ENCODE measurements at regions not wholly inside any gene's neighbourhood (a gene's known extent, or its start where the extent isn't known, plus 50 kb on each side); places are given as distances from the start of the nearest gene placed in this dataset.

DNA sequence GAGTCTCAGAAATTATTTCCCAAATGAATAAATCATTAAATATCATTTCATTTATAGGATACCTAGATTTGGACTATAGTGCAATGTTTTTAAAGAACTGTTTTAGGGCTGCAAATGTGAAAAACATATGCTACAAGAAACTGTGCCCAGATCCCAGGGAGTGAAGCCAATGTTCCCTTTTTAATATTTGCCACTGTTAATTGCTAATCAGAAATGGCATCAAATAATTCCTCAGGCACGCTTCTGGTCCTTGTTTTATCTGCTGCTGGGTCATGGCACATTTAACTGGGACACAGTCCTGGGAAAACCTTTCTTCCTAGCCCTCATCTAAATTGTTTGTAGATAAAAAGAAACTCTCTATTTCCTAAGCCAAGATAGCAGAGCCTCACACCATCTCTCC is 79.3 kb upstream of the CNTNAP4 start:
- no peak overlapping the region for H3K27ac ChIP-seq (ENCODE audit: low read length)
- no peaks in the 10 kb centered on the region for H3K9me3 ChIP-seq (ENCODE audit: low read length)

DNA sequence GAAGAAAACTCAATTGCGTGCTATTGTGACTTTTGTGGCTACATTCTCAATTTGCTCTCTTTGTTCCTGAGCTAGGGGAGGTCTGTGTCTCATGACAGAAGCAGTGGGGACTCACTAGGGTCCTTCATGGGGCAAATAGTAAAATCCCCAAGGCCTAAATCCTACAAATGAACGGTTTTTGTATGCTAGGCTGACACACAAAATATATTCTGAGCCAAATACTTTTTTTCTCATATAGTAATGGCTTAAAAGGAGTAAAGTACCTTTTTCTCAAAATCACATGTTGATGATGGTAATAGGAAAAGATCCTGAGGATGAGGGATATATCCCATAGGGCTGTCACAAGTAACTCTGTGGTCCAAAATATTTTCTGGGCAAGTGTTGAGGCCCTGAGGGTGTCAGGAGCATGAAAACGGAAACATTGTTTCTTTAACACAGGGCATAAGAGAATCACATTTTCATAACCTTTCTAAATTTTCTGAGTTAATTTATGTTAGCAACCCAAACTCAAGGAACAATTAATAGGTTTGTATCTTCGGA is 77.5 kb upstream of the CNTNAP4 start:
- H2AFZ ChIP-seq (ENCODE audit: low read depth, low read length), result no peak overlapping the region
- no peaks in the 10 kb centered on the region for H3K79me2 ChIP-seq (replicated peaks; ENCODE audit: insufficient read depth, low read length)
- H3F3A ChIP-seq (ENCODE audit: insufficient read depth, low read length, poor library complexity, severe bottlenecking), result no peaks in the 10 kb centered on the region
- H4K20me1 ChIP-seq (ENCODE audit: insufficient read depth), result no peaks in the 10 kb centered on the region
- no peaks in the 10 kb centered on the region for H3K9me2 ChIP-seq (ENCODE audit: insufficient read depth, low read length)
- H3K36me3 ChIP-seq (ENCODE audit: insufficient read depth, low read length), result no peaks in the 10 kb centered on the region
- H3K27me3 ChIP-seq (ENCODE audit: insufficient read depth, low read depth, low read length), result no peaks in the 10 kb centered on the region
- no peak overlapping the region for H3K4me3 ChIP-seq (ENCODE audit: low read length)
- no peak overlapping the region for H3K27ac ChIP-seq (ENCODE audit: low read length)
- H3K9me3 ChIP-seq (ENCODE audit: low read length), result no peaks in the 10 kb centered on the region
- TF ChIP-seq, protein P1, sequence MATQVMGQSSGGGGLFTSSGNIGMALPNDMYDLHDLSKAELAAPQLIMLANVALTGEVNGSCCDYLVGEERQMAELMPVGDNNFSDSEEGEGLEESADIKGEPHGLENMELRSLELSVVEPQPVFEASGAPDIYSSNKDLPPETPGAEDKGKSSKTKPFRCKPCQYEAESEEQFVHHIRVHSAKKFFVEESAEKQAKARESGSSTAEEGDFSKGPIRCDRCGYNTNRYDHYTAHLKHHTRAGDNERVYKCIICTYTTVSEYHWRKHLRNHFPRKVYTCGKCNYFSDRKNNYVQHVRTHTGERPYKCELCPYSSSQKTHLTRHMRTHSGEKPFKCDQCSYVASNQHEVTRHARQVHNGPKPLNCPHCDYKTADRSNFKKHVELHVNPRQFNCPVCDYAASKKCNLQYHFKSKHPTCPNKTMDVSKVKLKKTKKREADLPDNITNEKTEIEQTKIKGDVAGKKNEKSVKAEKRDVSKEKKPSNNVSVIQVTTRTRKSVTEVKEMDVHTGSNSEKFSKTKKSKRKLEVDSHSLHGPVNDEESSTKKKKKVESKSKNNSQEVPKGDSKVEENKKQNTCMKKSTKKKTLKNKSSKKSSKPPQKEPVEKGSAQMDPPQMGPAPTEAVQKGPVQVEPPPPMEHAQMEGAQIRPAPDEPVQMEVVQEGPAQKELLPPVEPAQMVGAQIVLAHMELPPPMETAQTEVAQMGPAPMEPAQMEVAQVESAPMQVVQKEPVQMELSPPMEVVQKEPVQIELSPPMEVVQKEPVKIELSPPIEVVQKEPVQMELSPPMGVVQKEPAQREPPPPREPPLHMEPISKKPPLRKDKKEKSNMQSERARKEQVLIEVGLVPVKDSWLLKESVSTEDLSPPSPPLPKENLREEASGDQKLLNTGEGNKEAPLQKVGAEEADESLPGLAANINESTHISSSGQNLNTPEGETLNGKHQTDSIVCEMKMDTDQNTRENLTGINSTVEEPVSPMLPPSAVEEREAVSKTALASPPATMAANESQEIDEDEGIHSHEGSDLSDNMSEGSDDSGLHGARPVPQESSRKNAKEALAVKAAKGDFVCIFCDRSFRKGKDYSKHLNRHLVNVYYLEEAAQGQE (IDR thresholded peaks at IDR 0.05; ENCODE audit: borderline replicate concordance), result no peak
- TF ChIP-seq EZH2 (IDR thresholded peaks at IDR 0.05; ENCODE audit: borderline replicate concordance, insufficient read depth, low read length, poor library complexity, severe bottlenecking), result no peak
- no peak for TF ChIP-seq TAF1 (IDR thresholded peaks at IDR 0.05; ENCODE audit: low read depth)
- TF ChIP-seq SMC3 (conservative IDR thresholded peaks at IDR 0.05; ENCODE audit: poor library complexity), result no peak
- TF ChIP-seq EP300 (conservative IDR thresholded peaks at IDR 0.05; ENCODE audit: poor library complexity, severe bottlenecking), result no peak
- TF ChIP-seq RAD21 (conservative IDR thresholded peaks at IDR 0.05), result no peak
- TF ChIP-seq, protein P2, sequence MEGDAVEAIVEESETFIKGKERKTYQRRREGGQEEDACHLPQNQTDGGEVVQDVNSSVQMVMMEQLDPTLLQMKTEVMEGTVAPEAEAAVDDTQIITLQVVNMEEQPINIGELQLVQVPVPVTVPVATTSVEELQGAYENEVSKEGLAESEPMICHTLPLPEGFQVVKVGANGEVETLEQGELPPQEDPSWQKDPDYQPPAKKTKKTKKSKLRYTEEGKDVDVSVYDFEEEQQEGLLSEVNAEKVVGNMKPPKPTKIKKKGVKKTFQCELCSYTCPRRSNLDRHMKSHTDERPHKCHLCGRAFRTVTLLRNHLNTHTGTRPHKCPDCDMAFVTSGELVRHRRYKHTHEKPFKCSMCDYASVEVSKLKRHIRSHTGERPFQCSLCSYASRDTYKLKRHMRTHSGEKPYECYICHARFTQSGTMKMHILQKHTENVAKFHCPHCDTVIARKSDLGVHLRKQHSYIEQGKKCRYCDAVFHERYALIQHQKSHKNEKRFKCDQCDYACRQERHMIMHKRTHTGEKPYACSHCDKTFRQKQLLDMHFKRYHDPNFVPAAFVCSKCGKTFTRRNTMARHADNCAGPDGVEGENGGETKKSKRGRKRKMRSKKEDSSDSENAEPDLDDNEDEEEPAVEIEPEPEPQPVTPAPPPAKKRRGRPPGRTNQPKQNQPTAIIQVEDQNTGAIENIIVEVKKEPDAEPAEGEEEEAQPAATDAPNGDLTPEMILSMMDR (IDR thresholded peaks at IDR 0.05; ENCODE audit: poor library complexity, severe bottlenecking), result no peak
- TF ChIP-seq MXI1 (conservative IDR thresholded peaks at IDR 0.05; ENCODE audit: poor library complexity, severe bottlenecking), result no peak
- TF ChIP-seq POLR2AphosphoS5 (IDR thresholded peaks at IDR 0.05), result no peak
- no peak overlapping the region for H3K4me2 ChIP-seq (ENCODE audit: low read length)
- H3K9ac ChIP-seq (ENCODE audit: low read length), result no peak overlapping the region

More for the DNA sequence above, 79.3 kb upstream of the CNTNAP4 start:
- H3K9me2 ChIP-seq (ENCODE audit: insufficient read depth, low read length), result no peaks in the 10 kb centered on the region
- H3K9ac ChIP-seq (ENCODE audit: low read length), result no peak overlapping the region
- H3K27me3 ChIP-seq (ENCODE audit: insufficient read depth, low read depth, low read length), result no peaks in the 10 kb centered on the region
- H3K79me2 ChIP-seq (replicated peaks; ENCODE audit: insufficient read depth, low read length), result no peaks in the 10 kb centered on the region
- H4K20me1 ChIP-seq (ENCODE audit: insufficient read depth), result no peaks in the 10 kb centered on the region
- no peaks in the 10 kb centered on the region for H3F3A ChIP-seq (ENCODE audit: insufficient read depth, low read length, poor library complexity, severe bottlenecking)
- H2AFZ ChIP-seq (ENCODE audit: low read depth, low read length), result no peak overlapping the region
- H3K36me3 ChIP-seq (ENCODE audit: insufficient read depth, low read length), result no peaks in the 10 kb centered on the region
- H3K4me2 ChIP-seq (ENCODE audit: low read length), result no peak overlapping the region
- TF ChIP-seq MXI1 (conservative IDR thresholded peaks at IDR 0.05; ENCODE audit: poor library complexity, severe bottlenecking) (no peak), POLR2AphosphoS5 (IDR thresholded peaks at IDR 0.05) (no peak), SMC3 (conservative IDR thresholded peaks at IDR 0.05; ENCODE audit: poor library complexity) (no peak), TAF1 (IDR thresholded peaks at IDR 0.05; ENCODE audit: low read depth) (no peak), EZH2 (IDR thresholded peaks at IDR 0.05; ENCODE audit: borderline replicate concordance, insufficient read depth, low read length, poor library complexity, severe bottlenecking) (no peak), EP300 (conservative IDR thresholded peaks at IDR 0.05; ENCODE audit: poor library complexity, severe bottlenecking) (no peak), RAD21 (conservative IDR thresholded peaks at IDR 0.05) (no peak)
- TF ChIP-seq, protein P2 (IDR thresholded peaks at IDR 0.05; ENCODE audit: poor library complexity, severe bottlenecking), result no peak
- TF ChIP-seq, protein P1 (IDR thresholded peaks at IDR 0.05; ENCODE audit: borderline replicate concordance), result no peak
- no peak overlapping the region for H3K4me3 ChIP-seq (ENCODE audit: low read length)

Measured in neural cell (in vitro differentiated cells).